CD4-positive, CD25-positive, alpha-beta regulatory T cell (primary cell): ENCODE measurements at regions not wholly inside any gene's neighbourhood (a gene's known extent, or its start where the extent isn't known, plus 50 kb on each side); places are given as distances from the start of the nearest gene placed in this dataset.

Experiments used
- ATAC-seq, 2 donors: fragments of 150-1000 bp; cut with Tn5 transposase; one replicate each; pipeline ENCODE4 v1.10.0; 2021; ENCODE audit warnings: low read depth in 2 of 2, moderate number of reproducible peaks in 2 of 2, moderate library complexity in 1 of 2
- DNase-seq, 3 donors: peaks; one replicate each; pipeline versions ENCODE4 v3.0.0 to v3.0.0-alpha.2; 2012 to 2022; ENCODE audit warnings: mixed read lengths in 1 of 3
- H3K27ac ChIP-seq: one replicate; pipeline ENCODE4 v1.7.0; 2013; ENCODE audit warnings: mild to moderate bottlenecking, low read length; ENCODE audit not compliant: insufficient read depth, poor library complexity, severe bottlenecking
- H3K27me3 ChIP-seq: one replicate; pipeline ENCODE4 v1.7.0; 2013; ENCODE audit warnings: low read length; ENCODE audit not compliant: control insufficient read depth, insufficient read depth
- H3K36me3 ChIP-seq: one replicate; pipeline ENCODE4 v1.7.0; 2013; ENCODE audit warnings: mild to moderate bottlenecking, low read length, moderate library complexity; ENCODE audit not compliant: control insufficient read depth, insufficient read depth
- H3K4me1 ChIP-seq: 2 replicates; pipeline ENCODE4 v1.7.0; 2013; ENCODE audit warnings: mild to moderate bottlenecking, low read length; ENCODE audit not compliant: insufficient read depth, control insufficient read depth, poor library complexity, severe bottlenecking
- H3K4me3 ChIP-seq: one replicate; pipeline ENCODE4 v1.7.0; 2013; ENCODE audit warnings: low read depth, mild to moderate bottlenecking, low read length, moderate library complexity
- H3K9me3 ChIP-seq, 2 experiments: 1 replicate in 1 of 2; 2 replicates in 1 of 2; pipeline ENCODE4 v1.7.0; 2013; ENCODE audit warnings: low read length in 2 of 2, mild to moderate bottlenecking in 1 of 2, moderate library complexity in 1 of 2; ENCODE audit not compliant: control insufficient read depth in 2 of 2
- H3K27ac Mint-ChIP-seq, 3 donors: one replicate each; pipeline ENCODE4 v1.8.0; 2020 to 2022; ENCODE audit warnings: mild to moderate bottlenecking in 3 of 3, mixed read lengths in 3 of 3, moderate library complexity in 2 of 3
- H3K27me3 Mint-ChIP-seq: one replicate; pipeline ENCODE4 v1.8.0; 2022; ENCODE audit warnings: mild to moderate bottlenecking, mixed read lengths
- H3K36me3 Mint-ChIP-seq: one replicate; pipeline ENCODE4 v1.8.0; 2020; ENCODE audit warnings: mixed read lengths
- H3K4me1 Mint-ChIP-seq, 4 donors: one replicate each; pipeline ENCODE4 v1.8.0; 2020 to 2022; ENCODE audit warnings: mixed read lengths in 4 of 4, mild to moderate bottlenecking in 1 of 4
- H3K4me3 Mint-ChIP-seq, 4 donors: one replicate each; pipeline ENCODE4 v1.8.0; 2020 to 2022; ENCODE audit warnings: mild to moderate bottlenecking in 4 of 4, mixed read lengths in 4 of 4, moderate library complexity in 3 of 4
- H3K9me3 Mint-ChIP-seq, 7 donors: one replicate each; pipeline ENCODE4 v1.8.0; 2020 to 2022; ENCODE audit warnings: mixed read lengths in 7 of 7, mild to moderate bottlenecking in 3 of 7, moderate library complexity in 2 of 7

GRCh38 chr10:21061184-21061583, 164.1 kb upstream of the NEBL start:
- H3K4me3 Mint-ChIP-seq = no peak overlapping the region
- DNase-seq = no peak
- peaks cover 0 to 18% (median 4%) of the 10 kb centered on the region in 4 donors for H3K4me1 Mint-ChIP-seq
- H3K36me3 Mint-ChIP-seq = no peaks in the 10 kb centered on the region
- Histone ChIP-seq H3K27ac (no peak overlapping the region), H3K4me1 (no peaks in the 10 kb centered on the region), H3K4me3 (no peak overlapping the region), H3K9me3 (peaks cover 3 to 5% of the 10 kb centered on the region in 2 experiments), H3K27me3 (no peaks in the 10 kb centered on the region), H3K36me3 (no peaks in the 10 kb centered on the region)
- peaks cover 0 to 11% (median 7%) of the 10 kb centered on the region in 7 donors for H3K9me3 Mint-ChIP-seq
- no peak for ATAC-seq
- no peaks in the 10 kb centered on the region for H3K27me3 Mint-ChIP-seq
- no peak overlapping the region for H3K27ac Mint-ChIP-seq

DNA sequence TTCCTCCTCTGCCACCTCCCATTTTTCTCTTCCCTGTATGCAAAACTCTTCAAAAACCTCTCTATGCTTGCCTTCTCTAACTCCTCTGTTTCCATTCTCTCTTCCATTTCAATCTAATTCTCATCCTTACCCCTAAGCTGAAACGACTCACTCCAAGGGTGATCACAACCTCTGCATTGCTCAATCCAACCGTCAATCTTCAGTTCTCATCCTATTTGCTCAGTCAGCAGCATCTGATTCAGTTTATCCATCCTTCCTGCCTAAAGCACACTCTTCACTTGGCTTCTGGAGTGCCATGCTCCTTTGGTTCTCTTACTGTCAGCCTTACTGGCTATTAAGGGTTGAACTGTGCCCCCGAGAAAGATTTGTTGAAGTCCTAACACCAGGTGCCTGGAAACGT, 163.5 kb upstream of the NEBL start:
- peaks cover 2 to 23% (median 8%) of the 10 kb centered on the region in 4 donors for H3K4me1 Mint-ChIP-seq
- no peak overlapping the region for H3K4me3 Mint-ChIP-seq
- no peaks in the 10 kb centered on the region for H3K27me3 ChIP-seq
- H3K36me3 ChIP-seq = no peaks in the 10 kb centered on the region
- DNase-seq = no peak
- H3K9me3 Mint-ChIP-seq = peaks cover 0 to 11% (median 7%) of the 10 kb centered on the region in 7 donors
- peaks cover 3 to 5% of the 10 kb centered on the region in 2 experiments for H3K9me3 ChIP-seq
- H3K27ac ChIP-seq = no peak overlapping the region
- no peaks in the 10 kb centered on the region for H3K27me3 Mint-ChIP-seq
- H3K4me3 ChIP-seq = no peak overlapping the region
- H3K36me3 Mint-ChIP-seq = no peaks in the 10 kb centered on the region
- no peak overlapping the region for H3K27ac Mint-ChIP-seq
- ATAC-seq = no peak
- H3K4me1 ChIP-seq = no peaks in the 10 kb centered on the region

GRCh38 chr10:21057989-21058388, 160.9 kb upstream of the NEBL start:
- no peaks in the 10 kb centered on the region for H3K36me3 ChIP-seq
- no peaks in the 10 kb centered on the region for H3K4me1 ChIP-seq
- H3K27me3 ChIP-seq = no peaks in the 10 kb centered on the region
- H3K27ac ChIP-seq = no peak overlapping the region
- Mint-ChIP-seq H3K9me3 (peaks cover 0 to 11% (median 7%) of the 10 kb centered on the region in 7 donors), H3K27ac (no peak overlapping the region), H3K4me3 (no peak overlapping the region), H3K4me1 (peaks cover 5 to 31% (median 15%) of the 10 kb centered on the region in 4 donors), H3K36me3 (no peaks in the 10 kb centered on the region), H3K27me3 (no peaks in the 10 kb centered on the region)
- DNase-seq (no peak), ATAC-seq (no peak)
- H3K9me3 ChIP-seq = peaks cover 3 to 5% of the 10 kb centered on the region in 2 experiments
- no peak overlapping the region for H3K4me3 ChIP-seq

- no peaks in the 10 kb centered on the region for H3K4me1 ChIP-seq
- ATAC-seq (no peak), DNase-seq (no peak)
- no peak overlapping the region for H3K27ac Mint-ChIP-seq
- no peaks in the 10 kb centered on the region for H3K36me3 Mint-ChIP-seq
- no peak overlapping the region for H3K27ac ChIP-seq
- H3K4me3 ChIP-seq = no peak overlapping the region
- no peak overlapping the region for H3K4me3 Mint-ChIP-seq
- H3K36me3 ChIP-seq = no peaks in the 10 kb centered on the region
- H3K9me3 ChIP-seq = peaks cover 3 to 5% of the 10 kb centered on the region in 2 experiments
- peaks cover 0 to 11% (median 7%) of the 10 kb centered on the region in 7 donors for H3K9me3 Mint-ChIP-seq
- H3K27me3 Mint-ChIP-seq = no peaks in the 10 kb centered on the region
- H3K27me3 ChIP-seq = no peaks in the 10 kb centered on the region
- peaks cover 5 to 31% (median 15%) of the 10 kb centered on the region in 4 donors for H3K4me1 Mint-ChIP-seq
Measured at GRCh38 chr10:21057436-21057835, 160.3 kb upstream of the NEBL start.

DNA sequence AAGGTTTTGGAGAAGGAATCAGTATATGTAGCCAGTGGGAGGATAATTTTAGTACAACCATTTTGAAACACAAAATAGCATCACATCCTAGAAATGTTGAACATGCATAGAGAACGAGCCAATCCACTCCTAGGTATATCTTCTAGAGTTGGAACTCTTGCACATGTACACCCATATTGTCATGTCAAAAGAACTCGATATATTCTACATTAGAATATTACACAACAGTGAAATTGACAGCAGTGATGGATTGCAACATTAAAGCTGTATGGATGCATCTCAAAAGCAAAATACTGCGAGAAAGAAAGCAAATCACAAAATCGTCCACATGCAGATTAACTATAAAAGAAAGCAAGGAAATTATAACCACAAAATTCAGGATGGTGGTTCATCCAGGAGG, 159.3 kb upstream of the NEBL start:
- ATAC-seq (no peak), DNase-seq (no peak)
- peak overlapping the region in 2 of 3 donors; percentile 70 to 89 for H3K27ac Mint-ChIP-seq
- no peaks in the 10 kb centered on the region for H3K36me3 Mint-ChIP-seq
- Histone ChIP-seq H3K9me3 (peaks cover 3 to 5% of the 10 kb centered on the region in 2 experiments), H3K4me1 (no peaks in the 10 kb centered on the region), H3K36me3 (no peaks in the 10 kb centered on the region), H3K27me3 (no peaks in the 10 kb centered on the region), H3K27ac (no peak overlapping the region), H3K4me3 (no peak overlapping the region)
- H3K27me3 Mint-ChIP-seq = no peaks in the 10 kb centered on the region
- H3K9me3 Mint-ChIP-seq = peaks cover 0 to 15% (median 7%) of the 10 kb centered on the region in 7 donors
- peaks cover 5 to 31% (median 14%) of the 10 kb centered on the region in 4 donors for H3K4me1 Mint-ChIP-seq
- no peak overlapping the region for H3K4me3 Mint-ChIP-seq

DNA sequence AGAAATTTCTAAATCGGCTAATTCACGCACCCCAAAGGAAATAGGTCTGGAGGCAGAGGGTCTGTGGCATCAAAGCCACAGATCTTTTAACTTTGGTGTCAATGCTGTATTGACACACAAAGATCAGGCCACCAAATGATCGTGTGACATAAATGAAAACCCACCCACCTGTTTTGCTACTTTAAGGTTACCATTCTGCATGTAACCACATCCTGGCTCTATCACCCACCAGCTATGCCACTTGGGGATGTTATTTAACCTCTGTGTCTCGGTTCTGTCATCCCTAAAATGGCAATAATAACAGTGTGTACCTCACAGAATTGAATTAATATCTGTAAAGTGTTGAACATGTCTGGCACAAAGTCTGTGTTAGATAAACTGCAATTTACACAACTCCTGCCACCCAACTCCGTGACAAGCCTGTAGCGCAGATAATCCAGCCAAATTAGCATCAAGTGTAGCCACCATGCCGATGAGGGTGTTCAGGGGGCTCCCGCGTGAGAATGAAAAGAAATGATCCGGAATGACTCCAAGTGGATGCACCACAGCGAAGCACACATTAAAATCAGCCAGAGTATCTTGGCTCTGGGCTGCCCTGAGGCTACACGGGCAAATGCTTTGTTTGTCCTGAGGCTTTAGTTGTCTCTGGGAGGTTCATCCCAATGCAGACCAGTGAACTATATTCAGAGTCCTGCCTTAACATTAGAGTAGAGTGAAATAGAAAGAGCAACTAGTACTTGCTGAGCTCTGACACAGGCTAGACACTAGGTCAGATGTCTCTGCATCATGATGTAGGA, 158.4 kb upstream of the NEBL start:
- H3K36me3 Mint-ChIP-seq = no peaks in the 10 kb centered on the region
- Histone ChIP-seq H3K4me1 (no peaks in the 10 kb centered on the region), H3K27ac (peak overlapping the region; percentile 26), H3K9me3 (peaks cover 3 to 5% of the 10 kb centered on the region in 2 experiments), H3K27me3 (no peaks in the 10 kb centered on the region), H3K4me3 (peak overlapping the region; percentile 39), H3K36me3 (no peaks in the 10 kb centered on the region)
- DNase-seq (peak in 2 of 3 donors; percentile 53 to 76), ATAC-seq (peak; percentile 73 to 85)
- peak overlapping the region; percentile 28 to 72 (median 66) for H3K4me3 Mint-ChIP-seq
- peaks cover 0 to 16% (median 6%) of the 10 kb centered on the region in 7 donors for H3K9me3 Mint-ChIP-seq
- H3K27ac Mint-ChIP-seq = peak overlapping the region; percentile 70 to 89 (median 83)
- H3K4me1 Mint-ChIP-seq = peaks cover 5 to 35% (median 14%) of the 10 kb centered on the region in 4 donors
- no peaks in the 10 kb centered on the region for H3K27me3 Mint-ChIP-seq

DNA sequence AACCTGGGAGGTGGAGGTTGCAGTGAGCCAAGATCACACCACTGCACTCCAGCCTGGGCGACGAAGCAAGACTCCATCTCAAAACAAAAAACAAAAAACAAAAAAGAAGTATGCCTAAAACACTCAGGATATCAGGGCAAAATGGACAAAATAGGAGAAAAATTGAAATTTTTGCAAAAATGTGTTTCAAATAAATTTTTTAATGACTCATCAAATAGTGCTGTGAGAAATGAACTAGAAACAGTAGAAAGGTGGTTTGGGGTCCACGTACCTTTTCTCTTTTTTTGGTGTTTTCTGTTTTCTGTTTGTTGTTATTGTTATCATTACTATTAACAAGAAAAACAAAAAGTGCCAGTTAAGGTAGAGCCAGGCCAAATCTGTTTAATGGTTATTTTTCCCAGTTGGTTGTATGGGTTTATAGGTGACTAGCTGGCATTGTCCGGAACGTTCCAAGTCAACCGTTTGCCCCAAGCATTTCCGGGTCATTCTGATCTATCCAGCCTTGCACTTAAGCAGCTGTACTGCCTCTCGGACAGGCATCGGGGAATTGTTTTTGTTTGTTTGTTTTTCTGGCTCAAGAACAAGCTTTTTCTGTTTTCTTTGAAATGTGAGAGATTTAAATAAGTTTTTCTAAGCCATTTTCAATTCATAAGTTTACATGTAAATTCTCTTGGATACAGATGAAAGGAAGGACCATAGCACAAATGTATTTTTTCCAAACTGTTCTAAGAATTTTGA, 157.0 kb upstream of the NEBL start:
- Histone ChIP-seq H3K4me1 (no peaks in the 10 kb centered on the region), H3K27ac (no peak overlapping the region), H3K27me3 (no peaks in the 10 kb centered on the region), H3K4me3 (no peak overlapping the region), H3K9me3 (peaks cover 2 to 3% of the 10 kb centered on the region in 2 experiments), H3K36me3 (no peaks in the 10 kb centered on the region)
- peak overlapping the region in 2 of 3 donors; percentile 32 to 87 for H3K27ac Mint-ChIP-seq
- no peak for DNase-seq
- no peak for ATAC-seq
- H3K9me3 Mint-ChIP-seq = peaks cover 0 to 13% (median 3%) of the 10 kb centered on the region in 7 donors
- H3K36me3 Mint-ChIP-seq = no peaks in the 10 kb centered on the region
- peaks cover 10 to 47% (median 14%) of the 10 kb centered on the region in 4 donors for H3K4me1 Mint-ChIP-seq
- H3K27me3 Mint-ChIP-seq = no peaks in the 10 kb centered on the region
- no peak overlapping the region for H3K4me3 Mint-ChIP-seq
